C4-2B (cell line): ENCODE measurements at regions not wholly inside any gene's neighbourhood (a gene's known extent, or its start where the extent isn't known, plus 50 kb on each side); places are given as distances from the start of the nearest gene placed in this dataset.

ENCODE experiments used
- CTCF ChIP-seq: fragments of 450-650 bp; conservative IDR thresholded peaks from 2 replicates; pipeline ENCODE4 v1.5.1; 2017; ENCODE audit warnings: mild to moderate bottlenecking
- ZFX ChIP-seq: fragments of 450-650 bp; IDR thresholded peaks from 2 replicates; pipeline ENCODE4 v1.6.1; 2017

GRCh38 chr22:27220339-27220738 is 563.0 kb downstream of the MIAT start:
- TF ChIP-seq CTCF, result no peak
- no peak for TF ChIP-seq ZFX
